ENCODE measurements at regions not wholly inside any gene's neighbourhood (a gene's known extent, or its start where the extent isn't known, plus 50 kb on each side); places are given as distances from the start of the nearest gene placed in this dataset.

GRCh38 chr11:115885535-115886421 lies 381.6 kb upstream of the CADM1 start:
- no peak overlapping the region for H3K4me3 ChIP-seq (replicated peaks; ENCODE audit: low read depth, low read length)
- TF ChIP-seq CTCF (IDR thresholded peaks at IDR 0.05; ENCODE audit: low read depth, low read length, missing control alignments) = no peak

GRCh38 chr11:115884800-115885534 lies 380.8 kb upstream of the CADM1 start:
- DNase-seq (ENCODE audit: extremely low read depth, low read depth) = no peak
- H3K4me3 ChIP-seq (replicated peaks; ENCODE audit: low read depth, low read length) = no peak overlapping the region
- TF ChIP-seq CTCF (IDR thresholded peaks at IDR 0.05; ENCODE audit: low read depth, low read length, missing control alignments) = no peak

More at GRCh38 chr11:115885535-115886421, 381.6 kb upstream of the CADM1 start:
- no peak for DNase-seq (ENCODE audit: extremely low read depth, low read depth)

- no peak for TF ChIP-seq CTCF (IDR thresholded peaks at IDR 0.05; ENCODE audit: low read depth, low read length, missing control alignments)
- H3K4me3 ChIP-seq (replicated peaks; ENCODE audit: low read depth, low read length) = no peak overlapping the region
- DNase-seq (ENCODE audit: extremely low read depth, low read depth) = no peak
These were observed 370.6 kb upstream of the CADM1 start for GRCh38 chr11:115874843-115875242.

GRCh38 chr11:115873813-115874212 lies 369.6 kb upstream of the CADM1 start:
- TF ChIP-seq CTCF (IDR thresholded peaks at IDR 0.05; ENCODE audit: low read depth, low read length, missing control alignments) = no peak
- no peak overlapping the region for H3K4me3 ChIP-seq (replicated peaks; ENCODE audit: low read depth, low read length)
- DNase-seq (ENCODE audit: extremely low read depth, low read depth) = no peak

- no peak overlapping the region for H3K4me3 ChIP-seq (replicated peaks; ENCODE audit: low read depth, low read length)
- TF ChIP-seq CTCF (IDR thresholded peaks at IDR 0.05; ENCODE audit: low read depth, low read length, missing control alignments) = no peak
- no peak for DNase-seq (ENCODE audit: extremely low read depth, low read depth)
These were observed 368.2 kb upstream of the CADM1 start for GRCh38 chr11:115872416-115872815.

GRCh38 chr11:115871161-115871760 lies 367.0 kb upstream of the CADM1 start:
- TF ChIP-seq CTCF (IDR thresholded peaks at IDR 0.05; ENCODE audit: low read depth, low read length, missing control alignments) = no peak
- H3K4me3 ChIP-seq (replicated peaks; ENCODE audit: low read depth, low read length) = no peak overlapping the region
- no peak for DNase-seq (ENCODE audit: extremely low read depth, low read depth)
